ENCODE measurements at regions not wholly inside any gene's neighbourhood (a gene's known extent, or its start where the extent isn't known, plus 50 kb on each side); places are given as distances from the start of the nearest gene placed in this dataset.

DNA sequence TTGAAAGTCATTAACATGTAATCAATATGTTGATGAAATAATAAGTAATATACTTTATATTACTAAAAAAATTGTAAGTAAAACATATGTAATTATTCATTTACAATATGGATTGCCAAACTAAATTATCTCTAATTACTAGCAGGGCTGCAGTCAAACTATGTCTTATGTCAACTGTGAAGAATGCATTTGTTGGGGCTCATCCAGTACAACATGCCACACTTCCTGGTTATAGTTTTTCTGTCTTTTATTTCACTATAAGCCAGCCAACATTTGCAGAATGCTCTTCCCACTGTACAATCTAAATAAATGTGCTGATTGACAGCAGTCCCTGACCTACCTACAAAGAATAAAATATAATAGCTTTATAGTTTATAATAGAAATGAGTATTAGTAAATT, 975.4 kb upstream of the NDST4 start:
- H4K91ac ChIP-seq (ENCODE audit: insufficient read length, low read depth, low read length), result no peak overlapping the region
- H4K20me1 ChIP-seq (ENCODE audit: control insufficient read depth, insufficient read depth, insufficient read length), result no peaks in the 10 kb centered on the region
- TF ChIP-seq CTCF (conservative IDR thresholded peaks at IDR 0.05), result no peak
- H3K4ac ChIP-seq (ENCODE audit: low read depth, low read length), result no peak overlapping the region
- Mint-ChIP-seq H3K36me3 (ENCODE audit: insufficient read depth in 1 of 3, low read depth in 3 of 3) (no peaks in the 10 kb centered on the region), H3K27me3 (ENCODE audit: low read depth) (no peaks in the 10 kb centered on the region), H3K9me3 (no peaks in the 10 kb centered on the region), H3K4me3 (no peak overlapping the region), H3K4me1 (no peaks in the 10 kb centered on the region), H3K27ac (no peak overlapping the region)
- no peaks in the 10 kb centered on the region for H3K4me1 ChIP-seq (ENCODE audit: insufficient read depth, low read length)
- H2BK5ac ChIP-seq (ENCODE audit: insufficient read length, low read length), result no peak overlapping the region
- no peak overlapping the region for H2BK15ac ChIP-seq (ENCODE audit: low read depth, low read length)
- no peak overlapping the region for H4K8ac ChIP-seq (replicated peaks; ENCODE audit: insufficient read length, low read depth, low read length)
- H2BK120ac ChIP-seq (ENCODE audit: low read depth, low read length, poor library complexity, severe bottlenecking), result no peak overlapping the region
- no peak overlapping the region for H2BK20ac ChIP-seq (ENCODE audit: low read depth, low read length, poor library complexity, severe bottlenecking)
- no peaks in the 10 kb centered on the region for H3K79me2 ChIP-seq (ENCODE audit: insufficient read depth, low read length)
- H3K79me1 ChIP-seq (ENCODE audit: insufficient read depth, low read depth, low read length, poor library complexity, severe bottlenecking), result no peaks in the 10 kb centered on the region
- no peak overlapping the region for H3K9ac ChIP-seq (ENCODE audit: extremely low read depth, insufficient read length, low read length)
- no peaks in the 10 kb centered on the region; the same call in 1 of the 2 replicates for H3K27me3 ChIP-seq (ENCODE audit: insufficient read depth, low read length)
- no peaks in the 10 kb centered on the region for H3K9me3 ChIP-seq (ENCODE audit: control insufficient read depth, low read depth, low read length)
- no peak overlapping the region for H3K4me2 ChIP-seq (ENCODE audit: insufficient read depth, insufficient read length, low read length)
- no peak overlapping the region for H3K14ac ChIP-seq (ENCODE audit: insufficient read depth, low read length)
- DNase-seq, result no peak
- no peak overlapping the region for H2AFZ ChIP-seq (ENCODE audit: low read length)
- no peak overlapping the region for H3T11ph ChIP-seq (ENCODE audit: low read length)
- no peaks in the 10 kb centered on the region for H3K23me2 ChIP-seq (ENCODE audit: insufficient read length, low read depth, low read length, poor library complexity, severe bottlenecking)
- no peak overlapping the region for H2BK12ac ChIP-seq (ENCODE audit: insufficient read length, low read depth, low read length)
- H2AK5ac ChIP-seq (ENCODE audit: insufficient read length, low read length), result no peak overlapping the region
- H4K5ac ChIP-seq (ENCODE audit: insufficient read length, low read depth, low read length), result no peak overlapping the region
- H3K18ac ChIP-seq (ENCODE audit: insufficient read length, low read depth, low read length), result no peak overlapping the region
- no peak overlapping the region for H3K56ac ChIP-seq (ENCODE audit: insufficient read length, low read depth, low read length)
- H3K27ac ChIP-seq (ENCODE audit: insufficient read length, low read depth, low read length), result no peak overlapping the region
- no peak overlapping the region for H3K23ac ChIP-seq (ENCODE audit: insufficient read length, low read depth, low read length)
